ENCODE measurements at regions not wholly inside any gene's neighbourhood (a gene's known extent, or its start where the extent isn't known, plus 50 kb on each side); places are given as distances from the start of the nearest gene placed in this dataset.
"Not testable (repeated sequence)": the region's sequence is repeated elsewhere in the genome, so short reads cannot be mapped to it uniquely, and the experiment has no call there.

- no peak for DNase-seq (ENCODE audit: low spot score)
These were observed 71.1 kb upstream of the TMEM97 start for GRCh38 chr17:28247671-28248555.

GRCh38 chr17:28249706-28250105 lies 69.3 kb upstream of the TMEM97 start:
- no peak for DNase-seq (ENCODE audit: low spot score)

DNA sequence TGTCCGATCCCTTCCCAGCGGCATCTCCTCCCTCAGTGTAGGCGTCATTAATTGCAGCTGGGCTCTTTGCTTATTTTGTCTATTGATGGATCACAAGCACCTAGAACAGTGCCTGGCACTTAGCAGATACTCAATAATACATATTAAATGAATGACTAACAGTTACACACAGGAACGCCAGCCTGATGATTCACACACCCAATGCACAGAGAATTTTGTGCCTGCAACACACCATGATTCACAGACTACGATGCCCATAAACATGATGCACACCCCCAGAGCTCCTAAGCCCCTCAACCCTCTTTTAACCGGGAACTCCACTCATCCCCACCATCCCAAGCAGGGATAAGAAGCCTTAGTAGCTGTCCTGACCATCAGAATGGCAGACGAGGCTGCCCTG lies 66.6 kb upstream of the TMEM97 start:
- peak; percentile 55 for DNase-seq (ENCODE audit: low spot score)

GRCh38 chr17:28253663-28254062 lies 65.3 kb upstream of the TMEM97 start:
- no peak for DNase-seq (ENCODE audit: low spot score)

GRCh38 chr17:28255616-28256015 lies 63.4 kb upstream of the TMEM97 start:
- no peak for DNase-seq (ENCODE audit: low spot score)

- DNase-seq (ENCODE audit: low spot score), result no peak
These were observed 62.6 kb upstream of the TMEM97 start for GRCh38 chr17:28256370-28256769.

- no peak for DNase-seq (ENCODE audit: low spot score)
These were observed 62.1 kb upstream of the TMEM97 start for GRCh38 chr17:28256881-28257280.

DNA sequence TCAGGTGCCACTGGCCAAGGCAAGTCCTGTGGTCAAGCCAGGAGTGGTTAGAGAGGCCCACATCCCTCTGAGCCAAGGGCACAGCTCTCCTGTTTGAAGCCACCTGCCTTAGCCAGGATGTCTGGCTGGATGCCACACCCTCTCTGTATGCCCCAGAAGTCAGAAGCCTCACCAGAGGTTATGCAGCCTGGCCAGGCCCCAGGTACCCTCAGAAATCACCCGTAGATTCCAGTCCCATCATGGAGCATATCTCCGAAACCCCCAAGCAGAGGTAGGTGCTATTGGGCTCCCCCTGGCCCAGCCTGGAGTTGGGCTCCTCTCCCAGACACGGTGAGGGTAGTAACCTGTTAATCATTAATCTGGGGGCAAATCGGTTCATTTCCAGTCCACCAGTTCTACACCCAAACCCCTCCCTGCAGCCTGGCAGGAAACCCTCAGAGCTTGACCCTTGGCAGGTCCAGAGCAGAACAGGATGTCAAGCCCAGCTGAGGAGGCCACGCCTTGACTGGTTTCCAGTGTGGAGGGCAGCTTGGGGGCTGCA lies 60.6 kb upstream of the TMEM97 start:
- no peak for DNase-seq (ENCODE audit: low spot score)

DNA sequence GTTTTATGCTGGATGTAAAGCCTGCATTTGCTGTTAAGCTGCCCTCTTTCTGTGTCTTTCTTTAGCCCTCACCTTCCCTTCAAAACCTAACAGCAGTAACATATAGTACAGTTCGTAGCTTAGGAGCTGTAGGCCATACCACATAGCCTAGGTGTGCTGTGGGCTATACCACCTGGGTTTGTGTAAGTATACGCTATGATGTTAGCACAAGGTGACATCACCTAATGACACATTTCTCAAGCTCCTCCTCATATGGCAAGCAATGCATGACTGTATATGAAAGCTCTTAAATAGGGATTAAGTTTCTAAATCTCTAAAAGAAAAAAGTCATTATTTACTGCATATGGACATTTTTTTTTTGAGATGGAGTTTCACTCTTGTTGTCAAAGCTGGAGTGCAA lies 57.8 kb upstream of the TMEM97 start:
- no peak for DNase-seq (ENCODE audit: low spot score)

GRCh38 chr17:28262123-28262745 lies 56.8 kb upstream of the TMEM97 start:
- not testable (repeated sequence) for DNase-seq (ENCODE audit: low spot score)

DNA sequence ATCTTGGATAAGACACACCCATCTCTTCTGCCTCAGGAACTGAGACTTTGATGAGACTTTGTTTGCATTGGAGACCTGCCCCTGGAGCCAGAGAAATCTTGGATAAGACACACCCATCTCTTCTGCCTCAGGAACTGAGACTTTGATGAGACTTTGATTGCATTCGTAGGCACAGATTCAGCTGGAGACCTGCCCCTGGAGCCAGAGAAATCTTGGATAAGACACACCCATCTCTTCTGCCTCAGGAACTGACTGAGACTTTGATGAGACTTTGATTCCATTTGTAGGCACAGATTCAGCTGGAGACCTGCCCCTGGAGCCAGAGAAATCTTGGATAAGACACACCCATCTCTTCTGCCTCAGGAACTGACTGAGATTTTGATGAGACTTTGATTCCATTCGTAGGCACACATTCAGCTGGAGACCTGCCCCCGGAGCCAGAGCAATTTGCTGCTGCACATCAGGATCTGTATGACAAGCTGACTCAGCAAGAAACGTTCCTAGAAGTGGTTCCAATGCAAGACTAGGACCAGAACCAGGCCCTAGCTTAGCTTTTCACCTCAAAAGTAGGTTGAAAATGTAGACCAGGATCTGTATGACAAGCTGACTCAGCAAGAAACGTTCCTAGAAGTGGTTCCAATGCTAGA lies 54.0 kb upstream of the TMEM97 start:
- peak; percentile 35 for DNase-seq (ENCODE audit: low spot score)

DNA sequence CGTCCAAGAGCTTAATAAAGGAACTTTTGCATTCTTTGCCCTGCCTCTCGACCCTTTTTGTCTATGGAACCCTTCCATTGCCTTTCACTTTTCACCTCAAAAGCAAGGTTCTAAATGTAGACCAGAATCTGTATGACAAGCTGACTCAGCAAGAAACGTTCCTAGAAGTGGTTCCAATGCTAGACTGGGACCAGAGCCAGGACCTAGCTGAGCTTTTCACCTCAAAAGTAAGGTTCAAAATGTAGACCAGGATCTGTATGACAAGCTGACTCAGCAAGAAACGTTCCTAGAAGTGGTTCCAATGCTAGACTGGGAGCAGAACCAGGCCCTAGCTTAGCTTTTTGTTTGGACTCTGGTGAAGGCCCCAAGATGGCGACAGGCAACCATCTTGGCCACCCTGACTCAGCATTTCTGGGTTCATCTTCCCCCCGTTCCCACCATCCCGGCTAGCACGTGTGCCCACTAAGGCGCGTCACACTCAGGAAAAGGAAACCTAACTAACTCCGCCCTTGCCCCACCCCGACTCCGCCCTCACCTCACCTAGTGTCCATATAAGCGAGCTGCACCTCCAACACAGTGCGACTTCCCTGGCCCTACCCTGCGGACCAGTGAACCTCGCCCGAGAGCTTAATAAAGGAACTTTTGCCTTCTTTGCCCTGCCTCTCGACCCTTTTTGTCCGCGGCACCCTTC lies 53.0 kb upstream of the TMEM97 start:
- not testable (repeated sequence) for DNase-seq (ENCODE audit: low spot score)

DNA sequence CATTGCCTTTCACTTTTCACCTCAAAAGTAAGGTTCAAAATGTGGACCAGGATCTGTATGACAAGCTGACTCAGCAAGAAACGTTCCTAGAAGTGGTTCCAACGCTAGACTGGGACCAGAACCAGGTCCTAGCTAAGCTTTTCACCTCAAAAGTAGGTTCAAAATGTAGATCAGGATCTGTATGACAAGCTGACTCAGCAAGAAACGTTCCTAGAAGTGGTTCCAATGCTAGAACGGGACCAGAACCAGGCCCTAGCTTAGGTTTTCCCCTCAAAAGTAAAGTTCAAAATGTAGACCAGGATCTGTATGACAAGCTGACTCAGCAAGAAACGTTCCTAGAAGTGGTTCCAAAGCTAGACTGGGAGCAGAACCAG lies 52.5 kb upstream of the TMEM97 start:
- DNase-seq (ENCODE audit: low spot score), result not testable (repeated sequence)

DNA sequence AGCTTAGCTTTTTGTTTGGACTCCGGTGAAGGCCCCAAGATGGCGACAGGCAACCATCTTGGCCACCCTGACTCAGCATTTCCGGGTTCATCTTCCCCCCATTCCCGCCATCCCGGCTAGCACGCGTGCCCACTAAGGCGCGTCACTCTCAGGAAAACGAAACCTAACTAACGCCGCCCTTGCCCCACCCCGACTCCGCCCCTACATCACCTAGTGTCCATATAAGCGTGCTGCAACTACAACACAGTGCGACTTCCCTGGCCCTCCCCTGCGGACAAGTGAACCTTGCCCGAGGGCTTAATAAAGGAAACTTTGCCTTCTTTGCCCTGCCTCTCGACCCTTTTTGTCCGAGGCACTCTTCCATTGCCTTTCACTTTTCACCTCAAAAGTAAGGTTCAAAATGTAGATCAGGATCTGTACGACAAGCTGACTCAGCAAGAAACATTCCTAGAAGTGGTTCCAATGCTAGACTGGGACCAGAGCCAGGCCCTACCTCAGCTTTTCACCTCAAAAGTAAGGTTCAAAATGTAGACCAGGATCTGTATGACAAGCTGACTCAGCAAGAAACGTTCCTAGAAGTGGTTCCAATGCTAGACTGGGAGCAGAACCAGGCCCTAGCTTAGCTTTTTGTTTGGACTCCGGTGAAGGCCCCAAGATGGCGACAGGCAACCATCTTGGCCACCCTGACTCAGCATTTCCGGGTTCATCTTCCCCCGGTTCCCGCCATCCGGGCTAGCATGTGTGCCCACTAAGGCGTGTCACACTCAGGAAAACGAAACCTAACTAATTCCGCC lies 51.9 kb upstream of the TMEM97 start:
- not testable (repeated sequence) for DNase-seq (ENCODE audit: low spot score)

GRCh38 chr17:28267720-28268609 lies 51.0 kb upstream of the TMEM97 start:
- no peak for DNase-seq (ENCODE audit: low spot score)

DNA sequence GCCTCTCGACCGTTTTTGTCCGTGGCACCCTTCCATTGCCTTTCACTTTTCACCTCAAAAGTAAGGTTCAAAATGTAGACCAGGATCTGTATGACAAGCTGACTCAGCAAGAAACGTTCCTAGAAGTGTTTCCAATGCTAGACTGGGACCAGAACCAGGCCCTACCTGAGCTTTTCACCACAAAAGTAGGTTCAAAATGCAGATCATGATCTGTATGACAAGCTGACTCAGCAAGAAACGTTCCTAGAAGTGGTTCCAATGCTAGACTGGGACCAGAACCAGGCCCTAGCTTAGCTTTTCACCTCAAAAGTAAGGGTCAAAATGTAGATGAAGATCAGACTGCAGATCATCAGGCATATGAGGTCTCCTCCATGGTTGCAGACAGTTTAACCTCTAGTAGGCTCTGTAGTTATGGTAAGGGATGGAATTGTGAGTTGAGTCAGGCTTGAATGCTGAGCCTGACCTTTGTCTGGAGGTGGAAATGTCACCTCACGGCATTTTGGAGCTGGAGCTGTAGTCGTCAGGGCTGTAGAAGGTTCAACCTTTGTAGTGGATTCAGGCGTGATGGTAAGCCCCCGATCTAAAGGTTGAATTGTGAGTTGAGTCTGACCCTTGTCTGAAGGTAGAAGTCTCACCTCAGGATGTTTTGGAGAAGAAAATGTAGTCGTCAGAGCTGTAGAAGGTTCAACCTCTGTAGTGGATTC lies 50.2 kb upstream of the TMEM97 start:
- no peak for DNase-seq (ENCODE audit: low spot score)

Data from A172 (cell line).